Large intestine (tissue), 3 donors: ENCODE measurements at regions not wholly inside any gene's neighbourhood (a gene's known extent, or its start where the extent isn't known, plus 50 kb on each side); places are given as distances from the start of the nearest gene placed in this dataset.
"Not testable (repeated sequence)": the region's sequence is repeated elsewhere in the genome, so short reads cannot be mapped to it uniquely, and the experiment has no call there.

Experiments
- DNase-seq, 2 donors: peaks; one replicate each; pipeline versions ENCODE4 v3.0.0 to v3.0.0-alpha.2; 2013
- H3K27ac ChIP-seq: one replicate; pipeline ENCODE4 v1.5.1; 2013; ENCODE audit warnings: low read length
- H3K27me3 ChIP-seq: 2 replicates; pipeline ENCODE4 v1.6.1; 2013; ENCODE audit warnings: low read length; ENCODE audit not compliant: control insufficient read depth, insufficient read depth
- H3K36me3 ChIP-seq: 2 replicates; pipeline ENCODE4 v1.6.1; 2013; ENCODE audit warnings: low read length; ENCODE audit not compliant: control insufficient read depth, insufficient read depth
- H3K4me1 ChIP-seq: one replicate; pipeline ENCODE4 v1.6.1; 2013; ENCODE audit warnings: low read length; ENCODE audit not compliant: control insufficient read depth, insufficient read depth
- H3K4me3 ChIP-seq: one replicate; pipeline ENCODE4 v1.5.1; 2013; ENCODE audit warnings: low read length
- H3K9me3 ChIP-seq: one replicate; pipeline ENCODE4 v1.6.1; 2013; ENCODE audit warnings: mild to moderate bottlenecking, low read depth, low read length, moderate library complexity; ENCODE audit not compliant: control insufficient read depth
- WGBS: methylation state at CpG from one replicate; pipeline ENCODE4 v1.1.5; 2013; ENCODE audit warnings: low lambda C conversion rate; ENCODE audit not compliant: insufficient coverage; 5-methylcytosine and 5-hydroxymethylcytosine counted together

- no peaks in the 10 kb centered on the region for H3K9me3 ChIP-seq
- no peak overlapping the region for H3K27ac ChIP-seq
- H3K4me1 ChIP-seq, result no peaks in the 10 kb centered on the region
- H3K36me3 ChIP-seq, result no peaks in the 10 kb centered on the region
- WGBS, result no CpG with 5 or more reads among the region's 1 CpG
- no peak overlapping the region for H3K4me3 ChIP-seq
- no peaks in the 10 kb centered on the region for H3K27me3 ChIP-seq
- DNase-seq, result no peak
Observed at GRCh38 chr3:34109021-34109420, 310.6 kb downstream of the PDCD6IP start.

DNA sequence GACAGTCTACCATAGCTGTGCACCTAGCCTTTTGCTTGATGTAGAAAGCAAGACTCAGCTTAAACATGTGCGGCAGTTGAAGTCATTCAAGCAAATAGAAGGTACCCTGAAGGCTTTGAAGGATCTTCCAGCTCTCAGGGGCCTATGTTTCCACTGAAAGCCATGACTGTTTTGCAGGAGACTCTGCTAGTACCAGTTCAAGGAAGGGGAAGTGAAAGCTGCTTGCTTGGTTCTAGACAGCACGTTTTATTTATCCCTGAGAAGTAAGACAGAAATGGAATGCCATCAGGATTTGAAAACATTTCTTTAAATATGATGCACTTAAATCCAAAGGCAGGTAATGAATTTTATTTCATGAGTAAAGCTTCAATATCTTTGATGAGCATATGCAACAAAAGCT is 311.4 kb downstream of the PDCD6IP start:
- no peaks in the 10 kb centered on the region for H3K27me3 ChIP-seq
- H3K9me3 ChIP-seq, result no peaks in the 10 kb centered on the region
- no peak overlapping the region for H3K27ac ChIP-seq
- H3K4me1 ChIP-seq, result no peaks in the 10 kb centered on the region
- 100% methylated on average over 1 of the region's 2 CpGs for WGBS
- no peak overlapping the region for H3K4me3 ChIP-seq
- H3K36me3 ChIP-seq, result no peaks in the 10 kb centered on the region
- no peak for DNase-seq

DNA sequence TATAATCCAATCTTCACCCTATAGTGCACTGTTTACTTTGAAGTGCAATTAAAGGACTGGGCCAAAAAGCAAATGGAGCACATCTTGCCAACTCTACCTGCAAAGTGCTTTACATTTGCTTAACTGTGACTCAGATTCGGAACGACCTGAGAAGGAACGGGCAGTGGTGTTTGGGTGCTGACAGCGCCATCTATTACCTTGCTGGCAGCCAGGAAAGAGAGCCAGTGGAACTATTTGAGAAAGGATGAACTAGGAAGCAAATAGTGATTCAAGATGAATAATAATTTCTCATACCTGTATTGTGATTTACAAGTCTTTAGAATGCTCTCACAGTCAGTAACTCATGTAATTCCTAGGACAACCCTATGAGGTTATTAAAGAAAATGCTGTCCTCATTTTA is 312.9 kb downstream of the PDCD6IP start:
- WGBS, result no CpG with 5 or more reads among the region's 4 CpGs
- no peak for DNase-seq

GRCh38 chr3:34112261-34112660 is 313.8 kb downstream of the PDCD6IP start:
- H3K4me3 ChIP-seq, H3K27ac ChIP-seq, DNase-seq, H3K36me3 ChIP-seq, H3K9me3 ChIP-seq, H3K4me1 ChIP-seq, H3K27me3 ChIP-seq: not testable (repeated sequence)
- WGBS, result no CpG with 5 or more reads among the region's 15 CpGs

More for the DNA sequence above, 312.9 kb downstream of the PDCD6IP start:
- no peak overlapping the region for H3K27ac ChIP-seq
- H3K36me3 ChIP-seq, result no peaks in the 10 kb centered on the region
- H3K4me3 ChIP-seq, result no peak overlapping the region
- H3K27me3 ChIP-seq, result no peaks in the 10 kb centered on the region
- H3K4me1 ChIP-seq, result no peaks in the 10 kb centered on the region
- H3K9me3 ChIP-seq, result no peaks in the 10 kb centered on the region

DNA sequence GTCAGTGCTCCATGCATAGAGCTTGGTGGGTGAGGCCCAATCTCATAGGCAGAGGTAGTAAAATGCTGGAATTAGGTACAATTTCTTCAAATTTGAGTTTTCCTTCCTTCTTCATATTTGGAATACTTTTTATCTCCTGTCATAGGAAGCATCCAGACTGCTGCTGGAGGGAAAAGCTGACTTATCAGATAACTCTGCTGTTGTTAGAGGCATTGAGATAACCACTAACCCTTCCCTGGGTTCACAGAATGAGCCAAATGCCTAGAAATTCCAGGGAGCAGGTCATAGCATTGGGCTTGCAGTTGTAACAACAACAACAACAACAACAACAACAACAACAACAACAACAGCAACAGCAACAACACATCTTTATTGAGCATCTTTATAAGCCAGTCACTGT is 332.7 kb downstream of the PDCD6IP start:
- Histone ChIP-seq H3K27ac (no peak overlapping the region), H3K4me1 (no peaks in the 10 kb centered on the region), H3K9me3 (no peaks in the 10 kb centered on the region), H3K27me3 (no peaks in the 10 kb centered on the region), H3K4me3 (no peak overlapping the region), H3K36me3 (no peaks in the 10 kb centered on the region)
- no peak for DNase-seq

DNA sequence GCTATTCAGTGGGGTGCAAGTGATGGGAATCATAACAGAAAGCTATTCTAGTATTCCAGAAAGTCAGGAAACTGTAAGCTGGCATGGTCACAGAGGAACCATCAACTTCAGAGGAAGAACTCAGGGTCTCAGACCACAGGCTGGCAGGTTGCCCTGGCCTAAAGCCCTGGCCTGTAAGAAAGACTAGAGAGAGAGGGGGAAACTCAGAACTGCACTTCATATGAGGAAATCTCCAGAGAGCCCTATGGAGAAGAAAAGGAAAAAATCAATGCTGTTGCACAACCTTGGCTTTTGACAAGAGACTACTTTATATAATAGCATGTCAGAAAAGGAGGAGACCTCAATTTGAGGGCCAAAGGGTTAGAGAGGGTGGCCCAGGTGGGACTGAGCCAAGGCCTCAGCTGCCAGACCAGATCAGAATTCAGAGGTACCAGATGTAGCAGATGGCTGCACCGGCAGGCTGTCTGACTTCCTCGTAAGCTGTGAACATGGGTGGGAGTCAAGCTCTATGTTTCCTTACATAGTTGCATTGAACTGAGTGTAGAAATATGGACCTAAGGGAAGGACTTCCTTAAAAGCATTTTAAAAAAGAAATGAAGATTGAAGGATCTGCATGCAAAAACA is 333.8 kb downstream of the PDCD6IP start:
- WGBS, result no CpG with 5 or more reads among the region's 2 CpGs
- DNase-seq, result no peak

GRCh38 chr3:34139566-34139965 is 341.1 kb downstream of the PDCD6IP start:
- no peak overlapping the region for H3K27ac ChIP-seq
- no peaks in the 10 kb centered on the region for H3K4me1 ChIP-seq
- no peaks in the 10 kb centered on the region for H3K36me3 ChIP-seq

More for the DNA sequence above, 333.8 kb downstream of the PDCD6IP start:
- H3K27ac ChIP-seq, result no peak overlapping the region
- H3K36me3 ChIP-seq, result no peaks in the 10 kb centered on the region
- no peaks in the 10 kb centered on the region for H3K9me3 ChIP-seq
- no peaks in the 10 kb centered on the region for H3K27me3 ChIP-seq
- H3K4me3 ChIP-seq, result no peak overlapping the region
- H3K4me1 ChIP-seq, result no peaks in the 10 kb centered on the region

GRCh38 chr3:34140616-34141015 is 342.2 kb downstream of the PDCD6IP start:
- H3K9me3 ChIP-seq, result peaks cover 2% of the 10 kb centered on the region
- H3K27ac ChIP-seq, result no peak overlapping the region
- no peak overlapping the region for H3K4me3 ChIP-seq
- H3K36me3 ChIP-seq, result no peaks in the 10 kb centered on the region
- H3K4me1 ChIP-seq, result no peaks in the 10 kb centered on the region
- no CpG with 5 or more reads among the region's 1 CpG for WGBS
- H3K27me3 ChIP-seq, result no peaks in the 10 kb centered on the region
- DNase-seq, result no peak

More at GRCh38 chr3:34139566-34139965, 341.1 kb downstream of the PDCD6IP start:
- no peak for DNase-seq
- H3K9me3 ChIP-seq, result peaks cover 2% of the 10 kb centered on the region
- no peak overlapping the region for H3K4me3 ChIP-seq
- no peaks in the 10 kb centered on the region for H3K27me3 ChIP-seq

DNA sequence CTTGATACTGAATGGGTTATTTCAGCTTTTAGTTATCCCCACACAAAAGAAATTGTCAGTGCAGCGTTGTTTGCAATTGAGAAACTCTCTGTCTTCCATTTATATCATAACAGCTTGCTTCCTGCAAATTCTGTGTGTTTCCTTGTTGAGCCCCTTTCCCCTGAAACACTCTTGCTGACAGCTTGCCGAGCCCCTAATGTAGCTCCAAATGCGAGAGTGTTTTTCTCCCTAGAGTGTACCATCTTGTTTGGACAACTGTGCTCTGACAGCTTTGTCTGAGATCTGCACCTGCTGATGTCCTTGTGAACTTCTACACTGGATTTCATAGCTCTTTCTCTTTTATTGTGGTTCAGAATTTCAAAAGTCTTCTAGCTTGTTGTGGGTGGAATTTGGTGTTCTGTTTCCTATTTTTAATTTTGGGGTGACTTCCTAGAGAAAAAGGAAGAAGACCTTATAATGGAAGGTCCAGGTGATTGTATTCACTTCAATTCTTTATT is 343.5 kb downstream of the PDCD6IP start:
- Histone ChIP-seq H3K4me3 (no peak overlapping the region), H3K4me1 (no peaks in the 10 kb centered on the region), H3K27ac (no peak overlapping the region), H3K27me3 (no peaks in the 10 kb centered on the region), H3K9me3 (peaks cover 2% of the 10 kb centered on the region), H3K36me3 (no peaks in the 10 kb centered on the region)
- DNase-seq, result no peak
- WGBS, result 80% methylated on average over 1 of the region's 3 CpGs

- 33% methylated on average over 1 of the region's 3 CpGs for WGBS
- no peaks in the 10 kb centered on the region for H3K4me1 ChIP-seq
Observed at GRCh38 chr3:34145796-34146195, 347.4 kb downstream of the PDCD6IP start.

GRCh38 chr3:34146596-34146995 is 348.2 kb downstream of the PDCD6IP start:
- H3K27ac ChIP-seq, result no peak overlapping the region
- DNase-seq, result no peak

More at GRCh38 chr3:34145796-34146195, 347.4 kb downstream of the PDCD6IP start:
- Histone ChIP-seq H3K27me3 (no peaks in the 10 kb centered on the region), H3K9me3 (no peaks in the 10 kb centered on the region), H3K27ac (no peak overlapping the region), H3K4me3 (no peak overlapping the region), H3K36me3 (no peaks in the 10 kb centered on the region)
- DNase-seq, result no peak

More at GRCh38 chr3:34146596-34146995, 348.2 kb downstream of the PDCD6IP start:
- Histone ChIP-seq H3K4me3 (no peak overlapping the region), H3K36me3 (no peaks in the 10 kb centered on the region), H3K9me3 (no peaks in the 10 kb centered on the region), H3K4me1 (no peaks in the 10 kb centered on the region), H3K27me3 (no peaks in the 10 kb centered on the region)
